Liver (tissue), 8 donors: ENCODE measurements at regions not wholly inside any gene's neighbourhood (a gene's known extent, or its start where the extent isn't known, plus 50 kb on each side); places are given as distances from the start of the nearest gene placed in this dataset.

Source experiments
- DNase-seq: peaks from one replicate; pipeline ENCODE4 v3.0.0-alpha.2; 2017; ENCODE audit warnings: low spot score
- H3K27ac ChIP-seq, 2 donors: one replicate each; pipeline ENCODE4 v1.7.0; 2013; ENCODE audit warnings: inconsistent platforms in 2 of 2, low read length in 2 of 2, control low read depth in 1 of 2, low read depth in 1 of 2, mild to moderate bottlenecking in 1 of 2
- H3K27me3 ChIP-seq, 4 donors: one replicate each; pipeline versions ENCODE4 v1.6.1 to v1.7.0; 2013; ENCODE audit warnings: low read length in 3 of 4, inconsistent platforms in 1 of 4, mild to moderate bottlenecking in 1 of 4, moderate library complexity in 1 of 4; ENCODE audit not compliant: control insufficient read depth in 4 of 4, insufficient read depth in 4 of 4
- H3K36me3 ChIP-seq, 4 donors: one replicate each; pipeline versions ENCODE4 v1.6.1 to v1.7.0; 2013; ENCODE audit warnings: low read length in 3 of 4, mild to moderate bottlenecking in 3 of 4, low read depth in 1 of 4, moderate library complexity in 1 of 4; ENCODE audit not compliant: control insufficient read depth in 4 of 4, insufficient read depth in 3 of 4
- H3K4me1 ChIP-seq, 4 donors: one replicate each; pipeline versions ENCODE4 v1.6.1 to v1.7.0; 2013; ENCODE audit warnings: low read length in 3 of 4, mild to moderate bottlenecking in 3 of 4, moderate library complexity in 1 of 4; ENCODE audit not compliant: control insufficient read depth in 4 of 4, insufficient read depth in 4 of 4
- H3K4me3 ChIP-seq, 3 donors: one replicate each; pipeline versions ENCODE4 v1.6.1 to v1.7.0; 2013; ENCODE audit warnings: low read length in 3 of 3, control low read depth in 1 of 3, low read depth in 1 of 3, mild to moderate bottlenecking in 1 of 3
- H3K9ac ChIP-seq, 2 donors: one replicate each; pipeline ENCODE4 v1.7.0; 2013; ENCODE audit warnings: low read length in 2 of 2, mild to moderate bottlenecking in 2 of 2, moderate library complexity in 2 of 2, control low read depth in 1 of 2, low read depth in 1 of 2
- H3K9me3 ChIP-seq, 4 donors: one replicate each; pipeline versions ENCODE4 v1.6.1 to v1.7.0; 2013; ENCODE audit warnings: low read length in 3 of 4; ENCODE audit not compliant: control insufficient read depth in 4 of 4
- EGR1 ChIP-seq, 2 donors: IDR thresholded peaks; 2 replicates each; pipeline ENCODE4 v1.6.1; 2016 to 2018; ENCODE audit warnings: antibody characterized with exemption in 2 of 2, low read depth in 2 of 2
- FOXA2 ChIP-seq: IDR thresholded peaks from 2 replicates; pipeline ENCODE4 v1.6.1; 2016; ENCODE audit warnings: antibody characterized with exemption
- GABPA ChIP-seq, 2 donors: IDR thresholded peaks in 1 of 2; conservative IDR thresholded peaks in 1 of 2; 2 replicates each; pipeline ENCODE4 v1.6.1; 2016; ENCODE audit warnings: antibody characterized with exemption in 2 of 2, mild to moderate bottlenecking in 1 of 2, moderate library complexity in 1 of 2
- HNF4G ChIP-seq: IDR thresholded peaks from 2 replicates; pipeline ENCODE4 v1.6.1; 2016; ENCODE audit warnings: antibody characterized with exemption
- MAX ChIP-seq: IDR thresholded peaks from 2 replicates; pipeline ENCODE4 v1.6.1; 2016; ENCODE audit warnings: antibody characterized with exemption
- NR2F2 ChIP-seq: IDR thresholded peaks from 2 replicates; pipeline ENCODE4 v1.6.1; 2016; ENCODE audit warnings: antibody characterized with exemption
- SP1 ChIP-seq: IDR thresholded peaks from 2 replicates; pipeline ENCODE4 v1.6.1; 2018; ENCODE audit warnings: antibody characterized with exemption, mild to moderate bottlenecking
- TAF1 ChIP-seq: conservative IDR thresholded peaks from 2 replicates; pipeline ENCODE4 v1.6.1; 2016; ENCODE audit warnings: antibody characterized with exemption, mild to moderate bottlenecking
- YY1 ChIP-seq: IDR thresholded peaks from 2 replicates; pipeline ENCODE4 v1.6.1; 2016; ENCODE audit warnings: antibody characterized with exemption, mild to moderate bottlenecking
- WGBS: extraction: QIAGEN DNeasy Blood & Tissue Kit; methylation state at CpG from one replicate; pipeline ENCODE4 v1.1.7; 2013; 5-methylcytosine and 5-hydroxymethylcytosine counted together
- TF ChIP-seq, protein P1 (sequence below): IDR thresholded peaks from 2 replicates; pipeline ENCODE4 v1.6.1; 2016; ENCODE audit warnings: antibody characterized with exemption, mild to moderate bottlenecking
- TF ChIP-seq, protein P2 (sequence below): IDR thresholded peaks from 2 replicates; pipeline ENCODE4 v1.6.1; 2016; ENCODE audit warnings: antibody characterized with exemption
- TF ChIP-seq, protein P3 (sequence below): fragments of 150-350 bp; IDR thresholded peaks from 2 replicates; pipeline ENCODE4 v1.5.1; 2017; ENCODE audit warnings: improper control_type of control experiment, low read depth, low read length; ENCODE audit not compliant: missing input control
- TF ChIP-seq, protein P4 (sequence below): IDR thresholded peaks from 2 replicates; pipeline ENCODE4 v1.6.1; 2016; ENCODE audit warnings: antibody characterized with exemption
- donor health status: healthy.
- donor health status: healthy.
- donor health status: healthy.
- donor health status: healthy.
- donor health status: healthy.

DNA sequence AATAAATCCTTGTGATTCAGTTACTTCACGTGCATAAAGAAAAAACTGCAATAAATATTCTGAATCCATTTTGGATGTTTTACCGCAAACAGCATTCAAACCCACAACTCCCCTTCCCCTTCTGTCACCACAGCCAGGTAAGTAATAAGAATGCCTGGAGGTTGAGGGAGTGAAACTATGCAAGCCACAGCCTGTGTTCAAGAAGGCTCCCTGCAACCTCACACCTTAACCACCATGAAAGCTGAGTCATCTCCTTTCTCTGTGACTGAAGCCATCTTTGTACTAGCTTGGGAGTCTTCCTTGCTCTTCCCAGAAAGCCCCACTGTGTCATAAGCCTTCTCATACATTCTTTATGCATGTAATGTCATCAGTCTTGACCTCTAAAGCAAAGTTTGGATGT lies 297.0 kb upstream of the PUDP start (continued):
- TF ChIP-seq, protein P1, sequence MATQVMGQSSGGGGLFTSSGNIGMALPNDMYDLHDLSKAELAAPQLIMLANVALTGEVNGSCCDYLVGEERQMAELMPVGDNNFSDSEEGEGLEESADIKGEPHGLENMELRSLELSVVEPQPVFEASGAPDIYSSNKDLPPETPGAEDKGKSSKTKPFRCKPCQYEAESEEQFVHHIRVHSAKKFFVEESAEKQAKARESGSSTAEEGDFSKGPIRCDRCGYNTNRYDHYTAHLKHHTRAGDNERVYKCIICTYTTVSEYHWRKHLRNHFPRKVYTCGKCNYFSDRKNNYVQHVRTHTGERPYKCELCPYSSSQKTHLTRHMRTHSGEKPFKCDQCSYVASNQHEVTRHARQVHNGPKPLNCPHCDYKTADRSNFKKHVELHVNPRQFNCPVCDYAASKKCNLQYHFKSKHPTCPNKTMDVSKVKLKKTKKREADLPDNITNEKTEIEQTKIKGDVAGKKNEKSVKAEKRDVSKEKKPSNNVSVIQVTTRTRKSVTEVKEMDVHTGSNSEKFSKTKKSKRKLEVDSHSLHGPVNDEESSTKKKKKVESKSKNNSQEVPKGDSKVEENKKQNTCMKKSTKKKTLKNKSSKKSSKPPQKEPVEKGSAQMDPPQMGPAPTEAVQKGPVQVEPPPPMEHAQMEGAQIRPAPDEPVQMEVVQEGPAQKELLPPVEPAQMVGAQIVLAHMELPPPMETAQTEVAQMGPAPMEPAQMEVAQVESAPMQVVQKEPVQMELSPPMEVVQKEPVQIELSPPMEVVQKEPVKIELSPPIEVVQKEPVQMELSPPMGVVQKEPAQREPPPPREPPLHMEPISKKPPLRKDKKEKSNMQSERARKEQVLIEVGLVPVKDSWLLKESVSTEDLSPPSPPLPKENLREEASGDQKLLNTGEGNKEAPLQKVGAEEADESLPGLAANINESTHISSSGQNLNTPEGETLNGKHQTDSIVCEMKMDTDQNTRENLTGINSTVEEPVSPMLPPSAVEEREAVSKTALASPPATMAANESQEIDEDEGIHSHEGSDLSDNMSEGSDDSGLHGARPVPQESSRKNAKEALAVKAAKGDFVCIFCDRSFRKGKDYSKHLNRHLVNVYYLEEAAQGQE = no peak
- no peak for TF ChIP-seq FOXA2

DNA sequence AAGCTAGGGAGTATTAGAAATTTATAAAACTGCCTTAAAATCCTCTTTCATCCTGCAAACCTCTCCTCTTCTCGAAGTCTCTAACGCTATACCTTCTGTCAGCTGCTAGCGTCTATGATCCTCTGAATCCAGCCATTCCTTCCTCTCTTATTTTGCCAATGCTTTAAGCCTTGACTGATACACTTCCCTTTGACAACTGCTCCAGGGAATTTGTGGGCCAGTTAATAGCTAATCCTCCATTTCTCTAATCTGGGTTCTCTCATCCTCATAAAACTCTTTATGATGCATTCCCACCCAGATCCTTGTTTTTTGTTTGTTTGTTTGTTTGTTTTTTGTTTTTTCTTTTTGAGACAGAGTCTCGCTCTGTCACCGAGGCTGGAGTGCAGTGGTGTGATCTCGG lies 293.6 kb upstream of the PUDP start:
- WGBS = 91% methylated on average over 6 of the region's 6 CpGs
- Histone ChIP-seq H3K9ac (no peak overlapping the region), H3K9me3 (no peaks in the 10 kb centered on the region), H3K27me3 (no peaks in the 10 kb centered on the region), H3K36me3 (no peaks in the 10 kb centered on the region), H3K4me1 (no peaks in the 10 kb centered on the region), H3K4me3 (no peak overlapping the region), H3K27ac (no peak overlapping the region)
- no peak for DNase-seq
- TF ChIP-seq, protein P2, sequence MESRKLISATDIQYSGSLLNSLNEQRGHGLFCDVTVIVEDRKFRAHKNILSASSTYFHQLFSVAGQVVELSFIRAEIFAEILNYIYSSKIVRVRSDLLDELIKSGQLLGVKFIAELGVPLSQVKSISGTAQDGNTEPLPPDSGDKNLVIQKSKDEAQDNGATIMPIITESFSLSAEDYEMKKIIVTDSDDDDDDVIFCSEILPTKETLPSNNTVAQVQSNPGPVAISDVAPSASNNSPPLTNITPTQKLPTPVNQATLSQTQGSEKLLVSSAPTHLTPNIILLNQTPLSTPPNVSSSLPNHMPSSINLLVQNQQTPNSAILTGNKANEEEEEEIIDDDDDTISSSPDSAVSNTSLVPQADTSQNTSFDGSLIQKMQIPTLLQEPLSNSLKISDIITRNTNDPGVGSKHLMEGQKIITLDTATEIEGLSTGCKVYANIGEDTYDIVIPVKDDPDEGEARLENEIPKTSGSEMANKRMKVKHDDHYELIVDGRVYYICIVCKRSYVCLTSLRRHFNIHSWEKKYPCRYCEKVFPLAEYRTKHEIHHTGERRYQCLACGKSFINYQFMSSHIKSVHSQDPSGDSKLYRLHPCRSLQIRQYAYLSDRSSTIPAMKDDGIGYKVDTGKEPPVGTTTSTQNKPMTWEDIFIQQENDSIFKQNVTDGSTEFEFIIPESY = no peak
- TF ChIP-seq MAX (no peak), TAF1 (no peak), HNF4G (no peak), EGR1 (IDR thresholded peaks at IDR 0.05; ENCODE audit: low read depth in 2 of 2) (no peak), SP1 (no peak), GABPA (IDR thresholded peaks at IDR 0.05 in 1 of 2, conservative IDR thresholded peaks at IDR 0.05 in 1 of 2) (no peak), NR2F2 (no peak), YY1 (no peak)
- TF ChIP-seq, protein P1 = no peak
- TF ChIP-seq, protein P3, sequence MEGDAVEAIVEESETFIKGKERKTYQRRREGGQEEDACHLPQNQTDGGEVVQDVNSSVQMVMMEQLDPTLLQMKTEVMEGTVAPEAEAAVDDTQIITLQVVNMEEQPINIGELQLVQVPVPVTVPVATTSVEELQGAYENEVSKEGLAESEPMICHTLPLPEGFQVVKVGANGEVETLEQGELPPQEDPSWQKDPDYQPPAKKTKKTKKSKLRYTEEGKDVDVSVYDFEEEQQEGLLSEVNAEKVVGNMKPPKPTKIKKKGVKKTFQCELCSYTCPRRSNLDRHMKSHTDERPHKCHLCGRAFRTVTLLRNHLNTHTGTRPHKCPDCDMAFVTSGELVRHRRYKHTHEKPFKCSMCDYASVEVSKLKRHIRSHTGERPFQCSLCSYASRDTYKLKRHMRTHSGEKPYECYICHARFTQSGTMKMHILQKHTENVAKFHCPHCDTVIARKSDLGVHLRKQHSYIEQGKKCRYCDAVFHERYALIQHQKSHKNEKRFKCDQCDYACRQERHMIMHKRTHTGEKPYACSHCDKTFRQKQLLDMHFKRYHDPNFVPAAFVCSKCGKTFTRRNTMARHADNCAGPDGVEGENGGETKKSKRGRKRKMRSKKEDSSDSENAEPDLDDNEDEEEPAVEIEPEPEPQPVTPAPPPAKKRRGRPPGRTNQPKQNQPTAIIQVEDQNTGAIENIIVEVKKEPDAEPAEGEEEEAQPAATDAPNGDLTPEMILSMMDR = no peak
- TF ChIP-seq, protein P4, sequence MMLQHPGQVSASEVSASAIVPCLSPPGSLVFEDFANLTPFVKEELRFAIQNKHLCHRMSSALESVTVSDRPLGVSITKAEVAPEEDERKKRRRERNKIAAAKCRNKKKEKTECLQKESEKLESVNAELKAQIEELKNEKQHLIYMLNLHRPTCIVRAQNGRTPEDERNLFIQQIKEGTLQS = no peak
